KMS-11 (cell line): ENCODE measurements at regions not wholly inside any gene's neighbourhood (a gene's known extent, or its start where the extent isn't known, plus 50 kb on each side); places are given as distances from the start of the nearest gene placed in this dataset.

Experiments
- H2AFZ ChIP-seq: fragments of 200-600 bp; sonication (generic); 2 replicates; pipeline ENCODE4 v1.6.1; 2016; ENCODE audit warnings: antibody characterized with exemption, mixed run types, low read depth
- H3K27ac ChIP-seq: fragments of 200-600 bp; sonication (generic); 2 replicates; pipeline ENCODE4 v1.6.1; 2016; ENCODE audit warnings: mild to moderate bottlenecking, mixed run types
- H3K27me3 ChIP-seq: fragments of 200-600 bp; sonication (generic); 2 replicates; pipeline ENCODE4 v1.6.1; 2017; ENCODE audit warnings: mild to moderate bottlenecking, low read depth, mixed run types, moderate library complexity; ENCODE audit not compliant: insufficient read depth
- H3K36me3 ChIP-seq: fragments of 200-600 bp; sonication (generic); 2 replicates; pipeline ENCODE4 v1.6.1; 2017; ENCODE audit warnings: mild to moderate bottlenecking, mixed run types; ENCODE audit not compliant: insufficient read depth
- H3K4me1 ChIP-seq: fragments of 200-600 bp; sonication (generic); 2 replicates; pipeline ENCODE4 v1.6.1; 2016; ENCODE audit warnings: mild to moderate bottlenecking, low read depth, mixed run types; ENCODE audit not compliant: poor library complexity, severe bottlenecking
- H3K4me2 ChIP-seq: fragments of 200-600 bp; sonication (generic); 2 replicates; pipeline ENCODE4 v1.7.0; 2016; ENCODE audit warnings: mild to moderate bottlenecking, mixed run types
- H3K4me3 ChIP-seq: fragments of 200-600 bp; sonication (generic); IDR thresholded peaks from 2 replicates; pipeline ENCODE4 v1.6.1; 2017; ENCODE audit warnings: low read depth, low read length, mixed read lengths; ENCODE audit not compliant: insufficient read depth
- H3K79me2 ChIP-seq: fragments of 200-600 bp; sonication (generic); 2 replicates; pipeline ENCODE4 v1.6.1; 2016; ENCODE audit warnings: low read depth, mixed run types; ENCODE audit not compliant: insufficient read depth
- H3K9ac ChIP-seq: fragments of 200-600 bp; sonication (generic); 2 replicates; pipeline ENCODE4 v1.6.1; 2016; ENCODE audit warnings: mild to moderate bottlenecking, mixed run types
- H4K20me1 ChIP-seq: fragments of 200-600 bp; sonication (generic); 2 replicates; pipeline ENCODE4 v1.6.1; 2016; ENCODE audit warnings: mild to moderate bottlenecking, mixed run types; ENCODE audit not compliant: insufficient read depth
- CTCF ChIP-seq: fragments of 200-600 bp; sonication (generic); conservative IDR thresholded peaks from 2 replicates; pipeline ENCODE4 v1.6.1; 2017; ENCODE audit warnings: low read depth, mild to moderate bottlenecking, antibody characterized with exemption, low read length, moderate library complexity, mixed read lengths

- TF ChIP-seq CTCF = no peak
- H3K9ac ChIP-seq = no peak overlapping the region
Measured at GRCh38 chr1:208895820-208896219, 651.6 kb upstream of the PLXNA2 start.

GRCh38 chr1:208896768-208897167, 652.6 kb upstream of the PLXNA2 start:
- no peak overlapping the region for H3K4me2 ChIP-seq
- no peak overlapping the region for H2AFZ ChIP-seq
- H3K4me3 ChIP-seq = no peak overlapping the region
- H4K20me1 ChIP-seq = no peaks in the 10 kb centered on the region
- no peaks in the 10 kb centered on the region for H3K79me2 ChIP-seq
- H3K9ac ChIP-seq = no peak overlapping the region
- no peaks in the 10 kb centered on the region for H3K27me3 ChIP-seq
- H3K4me1 ChIP-seq = peaks cover 17% of the 10 kb centered on the region
- no peaks in the 10 kb centered on the region for H3K36me3 ChIP-seq
- TF ChIP-seq CTCF = no peak
- no peak overlapping the region for H3K27ac ChIP-seq

More at GRCh38 chr1:208895820-208896219, 651.6 kb upstream of the PLXNA2 start:
- Histone ChIP-seq H3K79me2 (no peaks in the 10 kb centered on the region), H3K4me1 (peaks cover 17% of the 10 kb centered on the region), H2AFZ (no peak overlapping the region), H3K27ac (no peak overlapping the region), H3K36me3 (no peaks in the 10 kb centered on the region), H3K27me3 (no peaks in the 10 kb centered on the region), H3K4me3 (no peak overlapping the region), H3K4me2 (no peak overlapping the region), H4K20me1 (no peaks in the 10 kb centered on the region)

GRCh38 chr1:208899438-208899837, 655.3 kb upstream of the PLXNA2 start:
- Histone ChIP-seq H3K79me2 (no peaks in the 10 kb centered on the region), H3K4me1 (peaks cover 12% of the 10 kb centered on the region), H3K9ac (no peak overlapping the region), H3K27me3 (no peaks in the 10 kb centered on the region), H4K20me1 (no peaks in the 10 kb centered on the region), H2AFZ (no peak overlapping the region), H3K27ac (no peak overlapping the region), H3K4me2 (no peak overlapping the region), H3K4me3 (no peak overlapping the region), H3K36me3 (no peaks in the 10 kb centered on the region)
- TF ChIP-seq CTCF = no peak

- H3K4me1 ChIP-seq = peaks cover 6% of the 10 kb centered on the region
- H3K4me2 ChIP-seq = no peak overlapping the region
- no peak for TF ChIP-seq CTCF
- no peak overlapping the region for H3K9ac ChIP-seq
- no peak overlapping the region for H2AFZ ChIP-seq
- no peaks in the 10 kb centered on the region for H3K27me3 ChIP-seq
- no peaks in the 10 kb centered on the region for H3K79me2 ChIP-seq
- no peak overlapping the region for H3K27ac ChIP-seq
- H3K4me3 ChIP-seq = no peak overlapping the region
- no peaks in the 10 kb centered on the region for H4K20me1 ChIP-seq
- H3K36me3 ChIP-seq = no peaks in the 10 kb centered on the region
Measured at GRCh38 chr1:208903251-208903905, 659.2 kb upstream of the PLXNA2 start.
